Tibial nerve (tissue), 4 donors: ENCODE measurements at regions not wholly inside any gene's neighbourhood (a gene's known extent, or its start where the extent isn't known, plus 50 kb on each side); places are given as distances from the start of the nearest gene placed in this dataset.

Experiments used
- DNase-seq, 2 donors: peaks; one replicate each; pipeline ENCODE4 v3.0.0-alpha.2; 2019; ENCODE audit warnings: low spot score in 2 of 2
- H3K27ac ChIP-seq, 4 donors: fragments of 200-600 bp; sonication (generic) in 3 of 4; one replicate each; pipeline ENCODE4 v1.5.1; 2017 to 2019; ENCODE audit warnings: mild to moderate bottlenecking in 1 of 4
- H3K27me3 ChIP-seq, 2 donors: fragments of 200-600 bp; sonication (generic) in 1 of 2; one replicate each; pipeline versions ENCODE4 v1.5.1 to v1.6.0; 2017 to 2019
- H3K36me3 ChIP-seq, 3 donors: fragments of 200-600 bp; sonication (generic); one replicate each; pipeline ENCODE4 v1.5.1; 2018 to 2019
- H3K4me1 ChIP-seq, 4 donors: fragments of 200-600 bp; sonication (generic) in 3 of 4; one replicate each; pipeline ENCODE4 v1.5.1; 2017 to 2019
- H3K4me3 ChIP-seq, 4 donors: fragments of 200-600 bp; sonication (generic) in 3 of 4; one replicate each; pipeline ENCODE4 v1.5.1; 2017 to 2019; ENCODE audit warnings: mild to moderate bottlenecking in 1 of 4, moderate library complexity in 1 of 4
- H3K9me3 ChIP-seq, 4 donors: fragments of 200-600 bp; sonication (generic) in 3 of 4; one replicate each; pipeline ENCODE4 v1.5.1; 2017 to 2019
- CTCF ChIP-seq, 5 experiments: fragments of 200-600 bp in 3 of 5; fragments of 450-650 bp in 2 of 5; sonication (generic) in 3 of 5; IDR thresholded peaks; one replicate each; pipeline ENCODE4 v1.5.1; 2016 to 2019; ENCODE audit warnings: antibody characterized with exemption in 5 of 5, mild to moderate bottlenecking in 3 of 5, moderate library complexity in 2 of 5
- EP300 ChIP-seq, 2 donors: sonication (generic); formaldehyde crosslinking; IDR thresholded peaks; one replicate each; pipeline ENCODE4 v1.6.1; 2017; ENCODE audit warnings: antibody characterized with exemption in 2 of 2, mild to moderate bottlenecking in 1 of 2
- POLR2A ChIP-seq, 2 donors: fragments of 450-650 bp; IDR thresholded peaks; one replicate each; pipeline ENCODE4 v1.6.1; 2017; ENCODE audit warnings: antibody characterized with exemption in 2 of 2, mild to moderate bottlenecking in 2 of 2, moderate library complexity in 2 of 2
- WGBS, 2 donors: methylation state at CpG; one replicate each; pipeline ENCODE4 v1.1.5; 2018; 5-methylcytosine and 5-hydroxymethylcytosine counted together

- no peak overlapping the region for H3K27ac ChIP-seq
- no peak for DNase-seq
- no peaks in the 10 kb centered on the region for H3K9me3 ChIP-seq
- peaks cover 0 to 22% (median 0%) of the 10 kb centered on the region in 4 donors for H3K4me1 ChIP-seq
- no peaks in the 10 kb centered on the region for H3K27me3 ChIP-seq
- no peak overlapping the region for H3K4me3 ChIP-seq
- peak in 1 of 2 donors; percentile 7 for TF ChIP-seq EP300 (IDR thresholded peaks at IDR 0.05)
- no peak for TF ChIP-seq POLR2A (IDR thresholded peaks at IDR 0.05)
- no peak for TF ChIP-seq CTCF (IDR thresholded peaks at IDR 0.05)
- WGBS, 2 donors = 34 to 52% methylated on average over 4 of the region's 4 CpGs
- H3K36me3 ChIP-seq = no peaks in the 10 kb centered on the region
These were observed 109.3 kb downstream of the ZC3H11B start for GRCh38 chr1:219503604-219504003.

DNA sequence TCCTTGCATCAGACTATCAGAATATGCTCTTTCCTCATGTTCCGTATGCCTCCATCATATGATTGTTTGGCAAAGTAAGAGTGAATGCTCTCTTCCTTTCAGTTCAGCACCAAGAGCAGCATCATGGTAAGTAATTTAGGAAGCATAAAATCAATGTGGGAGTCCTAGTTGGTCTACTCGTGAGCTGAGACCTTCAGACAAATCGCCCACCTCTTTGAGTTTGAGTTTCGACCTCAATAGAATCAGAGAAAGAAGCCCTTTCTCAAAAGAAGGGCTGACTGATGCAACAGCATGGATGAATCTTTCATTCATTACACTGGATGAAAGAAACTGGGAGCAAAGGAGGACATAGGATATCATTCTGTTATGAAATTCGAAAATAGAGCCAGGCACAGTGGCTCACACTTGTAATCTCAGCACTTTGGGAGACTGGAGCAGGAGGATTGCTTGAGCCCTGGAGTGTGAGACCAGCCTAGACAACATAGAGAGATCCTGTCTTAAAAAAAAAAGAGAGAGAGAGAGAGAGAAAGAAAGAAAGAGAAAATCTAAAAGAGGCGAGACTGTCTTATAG is 112.5 kb downstream of the ZC3H11B start:
- H3K36me3 ChIP-seq = no peaks in the 10 kb centered on the region
- no peaks in the 10 kb centered on the region for H3K27me3 ChIP-seq
- no peak overlapping the region for H3K27ac ChIP-seq
- no peak overlapping the region for H3K4me3 ChIP-seq
- H3K4me1 ChIP-seq = peaks cover 0 to 22% (median 0%) of the 10 kb centered on the region in 4 donors
- no peak for DNase-seq
- WGBS, 2 donors = 81% methylated on average over 6 of the region's 6 CpGs
- TF ChIP-seq CTCF (IDR thresholded peaks at IDR 0.05) = no peak
- TF ChIP-seq EP300 (IDR thresholded peaks at IDR 0.05) = no peak
- TF ChIP-seq POLR2A (IDR thresholded peaks at IDR 0.05) = no peak
- no peaks in the 10 kb centered on the region for H3K9me3 ChIP-seq

GRCh38 chr1:219498666-219499065 is 114.2 kb downstream of the ZC3H11B start:
- peak; percentile 32 to 91 for DNase-seq
- peaks cover 0 to 20% (median 0%) of the 10 kb centered on the region in 4 donors for H3K4me1 ChIP-seq
- no peaks in the 10 kb centered on the region for H3K27me3 ChIP-seq
- no peak overlapping the region for H3K4me3 ChIP-seq
- no peak for TF ChIP-seq POLR2A (IDR thresholded peaks at IDR 0.05)
- no peak for TF ChIP-seq CTCF (IDR thresholded peaks at IDR 0.05)
- peak; percentile 15 to 96 for TF ChIP-seq EP300 (IDR thresholded peaks at IDR 0.05)
- no peaks in the 10 kb centered on the region for H3K9me3 ChIP-seq
- WGBS, 2 donors = 55 to 90% methylated on average over 1 of the region's 1 CpG
- H3K27ac ChIP-seq = no peak overlapping the region
- no peaks in the 10 kb centered on the region for H3K36me3 ChIP-seq

DNA sequence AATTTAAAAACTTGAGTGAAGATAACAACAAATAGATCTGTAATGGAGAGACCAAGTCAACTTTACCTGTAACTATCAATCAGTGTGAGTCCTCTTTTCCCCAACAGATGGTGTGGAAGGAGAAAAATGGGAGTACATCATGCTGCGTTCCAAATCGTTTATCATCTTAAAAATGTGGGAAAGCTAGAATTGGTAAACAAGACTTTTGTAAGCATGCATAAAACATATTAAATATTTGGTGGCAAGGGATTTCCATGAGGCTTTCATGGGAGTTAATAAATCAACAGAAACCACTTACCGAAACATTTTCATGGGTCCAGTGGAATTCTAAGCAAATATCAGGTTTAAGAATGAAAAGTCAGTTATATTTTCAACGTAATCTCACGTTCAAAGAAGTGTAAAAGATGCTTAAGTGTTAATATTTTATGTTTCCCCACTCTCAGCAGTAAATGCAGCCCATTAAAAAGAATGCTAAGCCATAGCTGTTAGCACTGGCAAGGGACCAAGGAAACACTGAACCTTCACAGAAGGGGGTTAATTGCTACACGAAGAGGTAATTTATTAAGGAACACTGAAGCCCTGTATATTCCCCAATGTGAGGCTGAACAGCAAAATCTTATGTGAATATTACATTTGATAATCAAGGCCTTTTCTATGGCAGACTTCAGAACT is 117.0 kb downstream of the ZC3H11B start:
- Histone ChIP-seq H3K27ac (no peak overlapping the region), H3K36me3 (no peaks in the 10 kb centered on the region), H3K4me1 (peaks cover 0 to 11% (median 0%) of the 10 kb centered on the region in 4 donors), H3K27me3 (no peaks in the 10 kb centered on the region), H3K9me3 (no peaks in the 10 kb centered on the region), H3K4me3 (no peak overlapping the region)
- DNase-seq = no peak
- TF ChIP-seq CTCF (IDR thresholded peaks at IDR 0.05) (no peak), EP300 (IDR thresholded peaks at IDR 0.05) (no peak), POLR2A (IDR thresholded peaks at IDR 0.05) (no peak)
- 71 to 73% methylated on average over 6 of the region's 6 CpGs for WGBS, 2 donors

DNA sequence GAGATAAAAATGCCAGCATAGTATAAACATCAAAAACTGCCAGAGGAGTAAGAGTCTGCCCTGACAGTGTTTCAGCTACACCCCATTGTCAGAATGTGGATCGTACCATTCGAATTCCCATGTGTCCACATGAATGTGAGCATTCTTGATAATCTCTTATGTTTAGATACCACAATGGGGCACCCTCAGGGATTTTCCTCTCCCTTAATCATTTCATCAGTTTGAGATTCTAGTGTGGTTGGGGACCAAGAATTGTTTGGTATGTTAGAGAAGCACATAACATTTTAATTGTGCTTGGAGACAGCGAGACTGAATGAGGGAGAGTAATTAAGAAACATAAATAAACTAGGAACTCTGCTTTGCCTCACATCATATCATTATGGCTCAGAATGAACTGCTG is 120.2 kb downstream of the ZC3H11B start:
- Histone ChIP-seq H3K27ac (no peak overlapping the region), H3K9me3 (no peaks in the 10 kb centered on the region), H3K27me3 (no peaks in the 10 kb centered on the region), H3K4me3 (no peak overlapping the region), H3K4me1 (no peaks in the 10 kb centered on the region), H3K36me3 (no peaks in the 10 kb centered on the region)
- TF ChIP-seq EP300 (IDR thresholded peaks at IDR 0.05) (no peak), POLR2A (IDR thresholded peaks at IDR 0.05) (no peak), CTCF (IDR thresholded peaks at IDR 0.05) (no peak)
- no peak for DNase-seq
- 52 to 67% methylated on average over 3 of the region's 3 CpGs for WGBS, 2 donors
